HepG2 (cell line): ENCODE measurements at regions not wholly inside any gene's neighbourhood (a gene's known extent, or its start where the extent isn't known, plus 50 kb on each side); places are given as distances from the start of the nearest gene placed in this dataset.

Experiments
- ATAC-seq: fragments of 200-7000 bp; cut with Tn5 transposase; 3 replicates; pipeline ENCODE4 v1.9.1; 2020; ENCODE audit warnings: mild to moderate bottlenecking, moderate library complexity
- BruUV-seq: library from RNA; stranded (reverse); fragments of 400-500 nt; replicated peaks from 2 replicates; lab custom pipeline; 2021; lab: Mats Ljungman, UMichigan
- CTCF ChIA-PET: fragments of 300-600 bp; formaldehyde crosslinking; extraction: SDS; loops from one replicate; lab custom pipeline; 2021; ENCODE audit warnings: low total read pairs, inconsistent platforms, low intra/inter-chr PET ratio; lab: Yijun Ruan, JAX
- POLR2A ChIA-PET: fragments of 350-600 bp; sonication (Branson Sonifier 250); formaldehyde crosslinking; loops from one replicate; lab custom pipeline; 2020; ENCODE audit warnings: antibody characterized with exemption, inconsistent platforms; lab: Yijun Ruan, JAX
- DNase-seq: peaks from one replicate; pipeline ENCODE4 v3.0.0-alpha.2; 2015; ENCODE audit warnings: low spot score
- FAIRE-seq: peaks from 3 replicates; lab custom pipeline; 2011; peaks lifted over from hg19 to GRCh38; lab: Jason Lieb, UNC
- H2AFZ ChIP-seq: one replicate; pipeline ENCODE4 v1.6.1; 2011; ENCODE audit warnings: low read length, inconsistent platforms
- H3K27ac ChIP-seq: fragments of 300-600 bp; 3 replicates; pipeline ENCODE4 v1.8.0; 2011; ENCODE audit warnings: mixed run types, mild to moderate bottlenecking, mixed read lengths, low read length, inconsistent platforms; ENCODE audit not compliant: insufficient read depth; ENCODE audit errors: extremely low read length
- H3K27me3 ChIP-seq, 2 experiments: fragments of 200-600 bp in 1 of 2; 2 replicates in 1 of 2; 3 replicates in 1 of 2; pipeline versions ENCODE4 v1.6.0 to v1.8.0; 2011; ENCODE audit warnings: low read length in 2 of 2, mild to moderate bottlenecking in 2 of 2, moderate library complexity in 2 of 2, inconsistent platforms in 1 of 2; ENCODE audit not compliant: insufficient read depth in 2 of 2, control insufficient read depth in 1 of 2
- H3K36me3 ChIP-seq, 2 experiments: fragments of 200-600 bp in 1 of 2; replicated peaks in 1 of 2; 2 replicates in 1 of 2; 3 replicates in 1 of 2; pipeline versions ENCODE4 v1.5.1 to v1.8.0; 2011; ENCODE audit warnings: low read length in 2 of 2, inconsistent platforms in 1 of 2; ENCODE audit not compliant: insufficient read depth in 2 of 2, control insufficient read depth in 1 of 2
- H3K4me1 ChIP-seq: 2 replicates; pipeline ENCODE4 v1.5.1; 2012; ENCODE audit warnings: low read length, inconsistent platforms; ENCODE audit not compliant: insufficient read depth
- H3K4me2 ChIP-seq: 2 replicates; pipeline ENCODE4 v1.6.0; 2011; ENCODE audit warnings: low read depth, low read length, inconsistent platforms
- H3K4me3 ChIP-seq, 3 experiments: fragments of 200-600 bp in 1 of 3; sonication (generic), shearing (Covaris generic) in 1 of 3; replicated peaks in 1 of 3; 2 replicates each; pipeline ENCODE4 v1.5.1; 2011 to 2016; ENCODE audit warnings: low read length in 3 of 3, inconsistent platforms in 2 of 3, low read depth in 2 of 3, mild to moderate bottlenecking in 2 of 3, control low read depth in 1 of 3, mixed read lengths in 1 of 3; ENCODE audit not compliant: insufficient read depth in 1 of 3
- H3K79me2 ChIP-seq: one replicate; pipeline ENCODE4 v1.6.1; 2011; ENCODE audit warnings: low read length, inconsistent platforms; ENCODE audit not compliant: insufficient read depth
- H3K9ac ChIP-seq: 2 replicates; pipeline ENCODE4 v1.6.0; 2011; ENCODE audit warnings: mild to moderate bottlenecking, low read depth, low read length, inconsistent platforms; ENCODE audit not compliant: insufficient read depth
- H3K9me3 ChIP-seq: 2 replicates; pipeline ENCODE4 v1.5.1; 2012; ENCODE audit warnings: mild to moderate bottlenecking, low read length
- H4K20me1 ChIP-seq: 2 replicates; pipeline ENCODE4 v1.6.0; 2011; ENCODE audit warnings: inconsistent platforms, mild to moderate bottlenecking, low read length, moderate library complexity; ENCODE audit not compliant: insufficient read depth
- AFF4 ChIP-seq: sonication (generic); formaldehyde crosslinking; IDR thresholded peaks from 2 replicates; pipeline ENCODE4 v1.4.0; 2020; ENCODE audit warnings: missing genetic modification reagents
- CEBPB ChIP-seq: IDR thresholded peaks from 2 replicates; pipeline ENCODE4 v1.6.1; 2011; ENCODE audit warnings: low read depth, low read length, improper control_type of control experiment, borderline replicate concordance
- PCBP1 ChIP-seq: fragments of 200-400 bp; formaldehyde crosslinking; IDR thresholded peaks from 2 replicates; pipeline ENCODE4 v1.6.1; 2017; ENCODE audit warnings: mild to moderate bottlenecking, low read depth, low read length, borderline replicate concordance
- WGBS: methylation state at CpG from one replicate; pipeline ENCODE4 v1.1.6; 2017; ENCODE audit warnings: low lambda C conversion rate; 5-methylcytosine and 5-hydroxymethylcytosine counted together
- in situ Hi-C: cut with HindIII; loops from 2 replicates; pipeline ENCODE4 v1.10.0; 2017; ENCODE audit warnings: low pct_unique_long_range_greater_than_20kb; ENCODE audit not compliant: extremely low pct_ligation_motif_present
- intact Hi-C: fragments of 100-400 bp; cut with micrococcal nuclease; formaldehyde crosslinking; loops from one replicate; pipeline ENCODE4 v1.10.0; 2022; ENCODE audit not compliant: unreplicated experiment
- TF ChIP-seq, protein P1 (sequence below), 2 experiments: sonication (generic) in 1 of 2; formaldehyde crosslinking in 1 of 2; IDR thresholded peaks; 2 replicates each; pipeline versions ENCODE4 v1.4.0 to v1.6.1; 2016 to 2020; ENCODE audit warnings: borderline replicate concordance in 1 of 2, low read depth in 1 of 2, mild to moderate bottlenecking in 1 of 2, missing genetic modification reagents in 1 of 2
- TF ChIP-seq, protein P2 (sequence below): sonication (generic); formaldehyde crosslinking; IDR thresholded peaks from 2 replicates; pipeline ENCODE4 v1.9.0; 2021; ENCODE audit warnings: missing genetic modification reagents, borderline replicate concordance

DNA sequence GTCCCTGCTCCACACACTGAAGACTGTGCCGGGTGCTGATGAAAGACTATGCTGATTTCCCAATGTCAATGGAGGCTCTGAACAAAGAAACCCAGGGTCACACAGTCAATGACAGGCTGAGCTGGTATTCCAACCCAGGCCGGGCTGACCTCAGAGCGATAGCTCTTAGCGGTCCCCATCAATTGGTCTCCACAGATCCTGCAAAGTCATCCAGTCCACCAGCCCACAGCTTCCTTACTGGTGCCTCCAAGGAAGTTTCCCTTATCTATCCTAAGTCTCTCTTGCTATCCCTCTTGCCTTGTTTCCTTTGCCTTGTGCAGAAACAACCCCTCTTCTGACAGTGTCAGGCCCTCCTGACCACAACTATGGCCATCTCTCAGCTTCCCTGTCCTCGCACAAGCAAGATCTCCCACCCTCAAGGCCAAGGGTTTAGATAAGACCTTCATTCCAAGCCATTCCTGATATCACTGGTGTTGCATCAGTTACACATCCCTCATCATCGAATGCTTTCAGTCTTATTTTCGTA is 52.7 kb upstream of the KSR1 start:
- CTCF ChIA-PET = no interaction called here
- in situ Hi-C loops = no loop called here
- FAIRE-seq (no peak), DNase-seq (no peak), ATAC-seq (peak; percentile 66)
- no TSS peak for BruUV-seq
- Histone ChIP-seq H3K4me1 (peaks cover 11% of the 10 kb centered on the region), H3K9me3 (no peaks in the 10 kb centered on the region), H3K36me3 (no peaks in the 10 kb centered on the region), H3K27ac (no peak overlapping the region), H2AFZ (no peak overlapping the region), H4K20me1 (no peaks in the 10 kb centered on the region), H3K4me3 (no peak overlapping the region), H3K79me2 (no peaks in the 10 kb centered on the region), H3K27me3 (peaks cover 0 to 6% of the 10 kb centered on the region in 2 experiments; a peak in 2 of 5 replicates), H3K4me2 (no peak overlapping the region), H3K9ac (no peak overlapping the region)
- 19% methylated on average over 5 of the region's 7 CpGs for WGBS
- POLR2A ChIA-PET = no interaction called here
- intact Hi-C loops = no loop called here
- TF ChIP-seq CEBPB (peak; percentile 73; the same call in 1 of the 2 replicates), PCBP1 (no peak)

DNA sequence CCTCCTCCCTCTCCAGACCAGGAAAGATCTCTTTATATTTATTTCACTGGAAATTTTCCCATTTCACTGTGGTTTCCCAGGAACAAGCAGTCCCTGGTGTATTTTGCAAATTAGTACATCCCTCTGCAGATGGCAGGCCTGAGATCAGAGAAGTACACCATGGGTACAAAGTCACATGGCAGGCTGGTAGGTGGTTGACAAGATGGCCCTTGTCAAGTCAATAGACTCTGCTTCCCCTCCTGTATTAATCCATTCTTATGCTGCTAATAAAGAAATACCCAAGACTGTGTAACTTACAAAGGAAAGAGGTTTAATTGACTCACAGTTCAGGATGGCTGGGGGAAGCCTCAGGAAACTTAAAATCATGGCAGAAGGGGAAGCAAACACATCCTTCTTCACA is 51.6 kb upstream of the KSR1 start:
- Histone ChIP-seq H3K9me3 (no peaks in the 10 kb centered on the region), H2AFZ (no peak overlapping the region), H3K9ac (no peak overlapping the region), H3K4me3 (no peak overlapping the region), H3K4me1 (peaks cover 11% of the 10 kb centered on the region), H3K79me2 (no peaks in the 10 kb centered on the region), H3K4me2 (no peak overlapping the region), H4K20me1 (no peaks in the 10 kb centered on the region), H3K36me3 (no peaks in the 10 kb centered on the region), H3K27me3 (peaks cover 1 to 12% of the 10 kb centered on the region in 2 experiments; a peak in 3 of 5 replicates), H3K27ac (no peak overlapping the region)
- ChIA-PET CTCF (no interaction called here), POLR2A (no interaction called here)
- in situ Hi-C loops (no loop called here), intact Hi-C loops (no loop called here)
- no peak for FAIRE-seq
- DNase-seq = no peak
- ATAC-seq = no peak
- no TSS peak for BruUV-seq
- TF ChIP-seq, protein P1, sequence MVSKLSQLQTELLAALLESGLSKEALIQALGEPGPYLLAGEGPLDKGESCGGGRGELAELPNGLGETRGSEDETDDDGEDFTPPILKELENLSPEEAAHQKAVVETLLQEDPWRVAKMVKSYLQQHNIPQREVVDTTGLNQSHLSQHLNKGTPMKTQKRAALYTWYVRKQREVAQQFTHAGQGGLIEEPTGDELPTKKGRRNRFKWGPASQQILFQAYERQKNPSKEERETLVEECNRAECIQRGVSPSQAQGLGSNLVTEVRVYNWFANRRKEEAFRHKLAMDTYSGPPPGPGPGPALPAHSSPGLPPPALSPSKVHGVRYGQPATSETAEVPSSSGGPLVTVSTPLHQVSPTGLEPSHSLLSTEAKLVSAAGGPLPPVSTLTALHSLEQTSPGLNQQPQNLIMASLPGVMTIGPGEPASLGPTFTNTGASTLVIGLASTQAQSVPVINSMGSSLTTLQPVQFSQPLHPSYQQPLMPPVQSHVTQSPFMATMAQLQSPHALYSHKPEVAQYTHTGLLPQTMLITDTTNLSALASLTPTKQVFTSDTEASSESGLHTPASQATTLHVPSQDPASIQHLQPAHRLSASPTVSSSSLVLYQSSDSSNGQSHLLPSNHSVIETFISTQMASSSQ (IDR thresholded peaks at IDR 0.05; ENCODE audit: low read depth) = no peak
- TF ChIP-seq, protein P1 (CRISPR knock-in tag; IDR thresholded peaks at IDR 0.05; ENCODE audit: borderline replicate concordance) = no peak
- no peak for TF ChIP-seq AFF4 (CRISPR knock-in tag)
- TF ChIP-seq, protein P2, sequence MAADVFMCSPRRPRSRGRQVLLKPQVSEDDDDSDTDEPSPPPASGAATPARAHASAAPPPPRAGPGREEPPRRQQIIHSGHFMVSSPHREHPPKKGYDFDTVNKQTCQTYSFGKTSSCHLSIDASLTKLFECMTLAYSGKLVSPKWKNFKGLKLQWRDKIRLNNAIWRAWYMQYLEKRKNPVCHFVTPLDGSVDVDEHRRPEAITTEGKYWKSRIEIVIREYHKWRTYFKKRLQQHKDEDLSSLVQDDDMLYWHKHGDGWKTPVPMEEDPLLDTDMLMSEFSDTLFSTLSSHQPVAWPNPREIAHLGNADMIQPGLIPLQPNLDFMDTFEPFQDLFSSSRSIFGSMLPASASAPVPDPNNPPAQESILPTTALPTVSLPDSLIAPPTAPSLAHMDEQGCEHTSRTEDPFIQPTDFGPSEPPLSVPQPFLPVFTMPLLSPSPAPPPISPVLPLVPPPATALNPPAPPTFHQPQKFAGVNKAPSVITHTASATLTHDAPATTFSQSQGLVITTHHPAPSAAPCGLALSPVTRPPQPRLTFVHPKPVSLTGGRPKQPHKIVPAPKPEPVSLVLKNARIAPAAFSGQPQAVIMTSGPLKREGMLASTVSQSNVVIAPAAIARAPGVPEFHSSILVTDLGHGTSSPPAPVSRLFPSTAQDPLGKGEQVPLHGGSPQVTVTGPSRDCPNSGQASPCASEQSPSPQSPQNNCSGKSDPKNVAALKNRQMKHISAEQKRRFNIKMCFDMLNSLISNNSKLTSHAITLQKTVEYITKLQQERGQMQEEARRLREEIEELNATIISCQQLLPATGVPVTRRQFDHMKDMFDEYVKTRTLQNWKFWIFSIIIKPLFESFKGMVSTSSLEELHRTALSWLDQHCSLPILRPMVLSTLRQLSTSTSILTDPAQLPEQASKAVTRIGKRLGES (CRISPR knock-in tag) = no peak
